ENCODE measurements at regions not wholly inside any gene's neighbourhood (a gene's known extent, or its start where the extent isn't known, plus 50 kb on each side); places are given as distances from the start of the nearest gene placed in this dataset.

DNA sequence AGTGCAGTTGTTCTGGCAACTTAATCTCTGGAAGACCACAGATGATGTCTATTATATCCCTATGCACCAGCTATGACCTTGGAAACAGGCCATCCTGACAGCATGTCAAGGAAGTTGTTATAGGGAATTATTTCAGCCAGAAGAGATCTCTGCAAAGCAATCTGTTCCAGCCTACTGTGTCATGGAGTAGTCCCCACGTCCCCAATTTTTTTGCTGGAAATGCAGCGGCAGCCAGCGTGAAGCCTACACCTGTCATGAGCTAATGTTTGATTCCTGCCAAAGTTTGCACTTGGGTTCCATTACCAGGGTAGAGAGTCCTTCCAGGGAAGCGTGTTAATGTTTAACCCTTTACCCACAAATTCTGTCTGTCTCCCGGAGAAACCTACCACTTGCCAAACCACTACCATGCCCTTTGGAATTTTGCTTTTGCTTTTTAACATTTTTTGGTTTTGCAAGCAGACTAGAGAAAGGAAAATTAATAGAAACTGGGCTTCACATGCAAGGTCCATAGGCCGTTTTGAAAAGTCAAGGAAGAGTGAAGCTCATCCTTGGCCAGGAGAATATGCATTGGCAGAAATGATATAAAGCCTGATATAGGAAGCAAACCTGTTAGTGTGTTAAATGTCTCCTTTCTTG, 174.9 kb upstream of the SPRY4 start (continued):
- TF ChIP-seq POGZ (CRISPR knock-in tag; IDR thresholded peaks at IDR 0.05), result peak; percentile 51
- peak; percentile 87 for TF ChIP-seq PAXIP1 (CRISPR knock-in tag; conservative IDR thresholded peaks at IDR 0.05)
- no peak for TF ChIP-seq PHF5A (CRISPR knock-in tag; IDR thresholded peaks at IDR 0.05; ENCODE audit: low read depth, unreplicated experiment)
- TF ChIP-seq, protein P1, sequence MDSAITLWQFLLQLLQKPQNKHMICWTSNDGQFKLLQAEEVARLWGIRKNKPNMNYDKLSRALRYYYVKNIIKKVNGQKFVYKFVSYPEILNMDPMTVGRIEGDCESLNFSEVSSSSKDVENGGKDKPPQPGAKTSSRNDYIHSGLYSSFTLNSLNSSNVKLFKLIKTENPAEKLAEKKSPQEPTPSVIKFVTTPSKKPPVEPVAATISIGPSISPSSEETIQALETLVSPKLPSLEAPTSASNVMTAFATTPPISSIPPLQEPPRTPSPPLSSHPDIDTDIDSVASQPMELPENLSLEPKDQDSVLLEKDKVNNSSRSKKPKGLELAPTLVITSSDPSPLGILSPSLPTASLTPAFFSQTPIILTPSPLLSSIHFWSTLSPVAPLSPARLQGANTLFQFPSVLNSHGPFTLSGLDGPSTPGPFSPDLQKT (CRISPR knock-in tag; IDR thresholded peaks at IDR 0.05; ENCODE audit: borderline replicate concordance), result no peak
- TF ChIP-seq, protein P2, sequence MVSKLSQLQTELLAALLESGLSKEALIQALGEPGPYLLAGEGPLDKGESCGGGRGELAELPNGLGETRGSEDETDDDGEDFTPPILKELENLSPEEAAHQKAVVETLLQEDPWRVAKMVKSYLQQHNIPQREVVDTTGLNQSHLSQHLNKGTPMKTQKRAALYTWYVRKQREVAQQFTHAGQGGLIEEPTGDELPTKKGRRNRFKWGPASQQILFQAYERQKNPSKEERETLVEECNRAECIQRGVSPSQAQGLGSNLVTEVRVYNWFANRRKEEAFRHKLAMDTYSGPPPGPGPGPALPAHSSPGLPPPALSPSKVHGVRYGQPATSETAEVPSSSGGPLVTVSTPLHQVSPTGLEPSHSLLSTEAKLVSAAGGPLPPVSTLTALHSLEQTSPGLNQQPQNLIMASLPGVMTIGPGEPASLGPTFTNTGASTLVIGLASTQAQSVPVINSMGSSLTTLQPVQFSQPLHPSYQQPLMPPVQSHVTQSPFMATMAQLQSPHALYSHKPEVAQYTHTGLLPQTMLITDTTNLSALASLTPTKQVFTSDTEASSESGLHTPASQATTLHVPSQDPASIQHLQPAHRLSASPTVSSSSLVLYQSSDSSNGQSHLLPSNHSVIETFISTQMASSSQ (IDR thresholded peaks at IDR 0.05; ENCODE audit: low read depth), result peak; percentile 94
- TF ChIP-seq, protein P2 (CRISPR knock-in tag; IDR thresholded peaks at IDR 0.05; ENCODE audit: borderline replicate concordance), result peak; percentile 94
- 0 out of 2 replicates have a peak, but pooled peaks have one; percentile 24 for TF ChIP-seq MIER2 (CRISPR knock-in tag; IDR thresholded peaks at IDR 0.05)
- TF ChIP-seq ZMYM3 (CRISPR knock-in tag; IDR thresholded peaks at IDR 0.05), result no peak; the same call in 1 of the 2 replicates
- TF ChIP-seq ESRRA (CRISPR knock-in tag; IDR thresholded peaks at IDR 0.05; ENCODE audit: low read depth), result 0 out of 2 replicates have a peak, but pooled peaks have one; percentile 18
- TF ChIP-seq ATF1 (CRISPR knock-in tag; IDR thresholded peaks at IDR 0.05), result 0 out of 2 replicates have a peak, but pooled peaks have one; percentile 29
- TF ChIP-seq ZNF317 (CRISPR knock-in tag; IDR thresholded peaks at IDR 0.05), result 0 out of 2 replicates have a peak, but pooled peaks have one; percentile 35
- no peak for TF ChIP-seq ZNF280D (CRISPR knock-in tag; IDR thresholded peaks at IDR 0.05)
- peak; percentile 73 for TF ChIP-seq SAP130 (CRISPR knock-in tag; IDR thresholded peaks at IDR 0.05; ENCODE audit: low read depth)
- TF ChIP-seq NKX3-1 (CRISPR knock-in tag; IDR thresholded peaks at IDR 0.05), result no peak
- TF ChIP-seq, protein P3, sequence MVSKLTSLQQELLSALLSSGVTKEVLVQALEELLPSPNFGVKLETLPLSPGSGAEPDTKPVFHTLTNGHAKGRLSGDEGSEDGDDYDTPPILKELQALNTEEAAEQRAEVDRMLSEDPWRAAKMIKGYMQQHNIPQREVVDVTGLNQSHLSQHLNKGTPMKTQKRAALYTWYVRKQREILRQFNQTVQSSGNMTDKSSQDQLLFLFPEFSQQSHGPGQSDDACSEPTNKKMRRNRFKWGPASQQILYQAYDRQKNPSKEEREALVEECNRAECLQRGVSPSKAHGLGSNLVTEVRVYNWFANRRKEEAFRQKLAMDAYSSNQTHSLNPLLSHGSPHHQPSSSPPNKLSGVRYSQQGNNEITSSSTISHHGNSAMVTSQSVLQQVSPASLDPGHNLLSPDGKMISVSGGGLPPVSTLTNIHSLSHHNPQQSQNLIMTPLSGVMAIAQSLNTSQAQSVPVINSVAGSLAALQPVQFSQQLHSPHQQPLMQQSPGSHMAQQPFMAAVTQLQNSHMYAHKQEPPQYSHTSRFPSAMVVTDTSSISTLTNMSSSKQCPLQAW (CRISPR knock-in tag; IDR thresholded peaks at IDR 0.05), result peak; percentile 83
- peak; percentile 21; the same call in 1 of the 2 replicates for TF ChIP-seq RAD21 (CRISPR knock-in tag; IDR thresholded peaks at IDR 0.05)
